NCI-H1436 treated with DMSO at 0.1 percent for 48 hours (cell line): ENCODE measurements at regions not wholly inside any gene's neighbourhood (a gene's known extent, or its start where the extent isn't known, plus 50 kb on each side); places are given as distances from the start of the nearest gene placed in this dataset.

Experiments
- DNase-seq: peaks from one replicate; lab custom pipeline; 2025; lab: John Stamatoyannopoulos, UW

- no peak for DNase-seq
These were observed 139.6 kb upstream of the FAM20A start for GRCh38 chr17:68740555-68741447.

- no peak for DNase-seq
These were observed 136.7 kb upstream of the FAM20A start for GRCh38 chr17:68737761-68738443.

- DNase-seq, result no peak
These were observed 133.8 kb upstream of the FAM20A start for GRCh38 chr17:68734931-68735330.

GRCh38 chr17:68734187-68734900 is 133.2 kb upstream of the FAM20A start:
- no peak for DNase-seq

- no peak for DNase-seq
These were observed 132.3 kb upstream of the FAM20A start for GRCh38 chr17:68733241-68734176.

- no peak for DNase-seq
These were observed 131.2 kb upstream of the FAM20A start for GRCh38 chr17:68732301-68732749.

GRCh38 chr17:68731465-68731864 is 130.3 kb upstream of the FAM20A start:
- no peak for DNase-seq

GRCh38 chr17:68719431-68719830 is 118.3 kb upstream of the FAM20A start:
- DNase-seq, result no peak

GRCh38 chr17:68718926-68719325 is 117.8 kb upstream of the FAM20A start:
- DNase-seq, result no peak

- DNase-seq, result no peak
These were observed 117.3 kb upstream of the FAM20A start for GRCh38 chr17:68718465-68718864.

GRCh38 chr17:68714676-68715075 is 113.5 kb upstream of the FAM20A start:
- DNase-seq, result no peak

- DNase-seq, result no peak
These were observed 110.7 kb upstream of the FAM20A start for GRCh38 chr17:68711858-68712257.

GRCh38 chr17:68710976-68711375 is 109.8 kb upstream of the FAM20A start:
- DNase-seq, result no peak

GRCh38 chr17:68710035-68710780 is 109.0 kb upstream of the FAM20A start:
- no peak for DNase-seq

GRCh38 chr17:68709461-68709860 is 108.3 kb upstream of the FAM20A start:
- DNase-seq, result no peak

GRCh38 chr17:68707031-68707430 is 105.9 kb upstream of the FAM20A start:
- no peak for DNase-seq

- DNase-seq, result no peak
These were observed 105.3 kb upstream of the FAM20A start for GRCh38 chr17:68706356-68706920.

- no peak for DNase-seq
These were observed 104.5 kb upstream of the FAM20A start for GRCh38 chr17:68705714-68706076.

GRCh38 chr17:68704871-68705713 is 103.9 kb upstream of the FAM20A start:
- no peak for DNase-seq

- DNase-seq, result no peak
These were observed 99.9 kb upstream of the FAM20A start for GRCh38 chr17:68701046-68701445.
